PC-9 (cell line): ENCODE measurements at regions not wholly inside any gene's neighbourhood (a gene's known extent, or its start where the extent isn't known, plus 50 kb on each side); places are given as distances from the start of the nearest gene placed in this dataset.

Source experiments
- BruUV-seq: library from RNA; stranded (reverse); fragments of 400-500 nt; replicated peaks from 2 replicates; lab custom pipeline; 2021; lab: Mats Ljungman, UMichigan
- CTCF ChIA-PET: fragments of 300-600 bp; sonication (Branson Sonifier 250); formaldehyde crosslinking; loops from one replicate; lab custom pipeline; 2022; ENCODE audit warnings: antibody characterized with exemption; lab: Charles Lee
- POLR2A ChIA-PET: fragments of 300-600 bp; sonication (Branson Sonifier 250); formaldehyde crosslinking; loops from one replicate; lab custom pipeline; 2022; ENCODE audit warnings: antibody characterized with exemption; ENCODE audit not compliant: unreplicated experiment; lab: Charles Lee
- DNase-seq, 2 experiments: peaks; one replicate each; pipeline versions ENCODE4 v3.0.0 to v3.0.0-alpha.2; 2015 to 2022; ENCODE audit warnings: mixed read lengths in 1 of 2
- H2AFZ ChIP-seq: fragments of 200-600 bp; sonication (generic); 2 replicates; pipeline ENCODE4 v1.8.1; 2017; ENCODE audit warnings: antibody characterized with exemption
- H3F3A ChIP-seq: fragments of 200-600 bp; sonication (generic); 2 replicates; pipeline ENCODE4 v1.8.1; 2017; ENCODE audit warnings: antibody characterized with exemption, mild to moderate bottlenecking, low read depth; ENCODE audit not compliant: insufficient read depth
- H3K27ac ChIP-seq: fragments of 200-600 bp; sonication (generic); 2 replicates; pipeline ENCODE4 v1.6.1; 2016; ENCODE audit warnings: mixed run types
- H3K27me3 ChIP-seq: fragments of 200-600 bp; sonication (generic); 2 replicates; pipeline ENCODE4 v1.6.1; 2016; ENCODE audit warnings: low read depth, mixed run types; ENCODE audit not compliant: insufficient read depth
- H3K36me3 ChIP-seq: fragments of 200-600 bp; sonication (generic); 2 replicates; pipeline ENCODE4 v1.6.1; 2016; ENCODE audit warnings: low read depth, mixed run types
- H3K4me1 ChIP-seq: fragments of 200-600 bp; sonication (generic); replicated peaks from 2 replicates; pipeline ENCODE4 v1.6.1; 2016; ENCODE audit warnings: mixed run types; ENCODE audit not compliant: insufficient read depth
- H3K4me2 ChIP-seq: fragments of 200-600 bp; sonication (generic); 2 replicates; pipeline ENCODE4 v1.6.1; 2017; ENCODE audit warnings: mixed run types
- H3K4me3 ChIP-seq: fragments of 200-600 bp; sonication (generic); 2 replicates; pipeline ENCODE4 v1.6.1; 2016; ENCODE audit warnings: mixed run types
- H3K79me2 ChIP-seq: fragments of 200-600 bp; sonication (generic); 2 replicates; pipeline ENCODE4 v1.6.1; 2017; ENCODE audit warnings: low read depth, mixed run types
- H3K9me2 ChIP-seq: fragments of 200-600 bp; sonication (generic); 2 replicates; pipeline ENCODE4 v1.8.1; 2017; ENCODE audit warnings: mild to moderate bottlenecking; ENCODE audit not compliant: insufficient read depth
- H3K9me3 ChIP-seq: fragments of 200-600 bp; sonication (generic); 2 replicates; pipeline ENCODE4 v1.8.1; 2016; ENCODE audit warnings: low read depth; ENCODE audit not compliant: insufficient read depth
- H4K20me1 ChIP-seq: fragments of 200-600 bp; sonication (generic); 2 replicates; pipeline ENCODE4 v1.8.1; 2017; ENCODE audit not compliant: insufficient read depth
- CTCF ChIP-seq: fragments of 200-600 bp; sonication (generic); conservative IDR thresholded peaks from 2 replicates; pipeline ENCODE4 v1.6.1; 2017; ENCODE audit warnings: mixed run types, antibody characterized with exemption, mild to moderate bottlenecking, moderate library complexity
- EZH2 ChIP-seq: fragments of 200-600 bp; sonication (generic); IDR thresholded peaks from 2 replicates; pipeline ENCODE4 v1.8.0; 2017; ENCODE audit warnings: antibody characterized with exemption, low read depth
- intact Hi-C: fragments of 100-400 bp; cut with micrococcal nuclease; formaldehyde crosslinking; loops from one replicate; pipeline ENCODE4 v1.10.0; 2022; ENCODE audit not compliant: unreplicated experiment

GRCh38 chr5:120293796-120294195 is 170.3 kb upstream of the PRR16 start:
- CTCF ChIA-PET = no interaction called here
- TF ChIP-seq EZH2 (no peak), CTCF (no peak)
- Histone ChIP-seq H3F3A (no peaks in the 10 kb centered on the region), H3K27me3 (no peaks in the 10 kb centered on the region), H3K27ac (no peak overlapping the region), H3K4me3 (no peak overlapping the region), H3K4me2 (no peak overlapping the region), H3K79me2 (no peaks in the 10 kb centered on the region), H3K9me3 (no peaks in the 10 kb centered on the region), H3K4me1 (no peaks in the 10 kb centered on the region), H4K20me1 (no peaks in the 10 kb centered on the region), H2AFZ (no peak overlapping the region), H3K9me2 (0 out of 2 replicates have a peak, but pooled peaks cover 6% of the 10 kb centered on the region), H3K36me3 (no peaks in the 10 kb centered on the region)
- POLR2A ChIA-PET = no interaction called here
- intact Hi-C loops = no loop called here
- no TSS peak for BruUV-seq
- DNase-seq = no peak

GRCh38 chr5:120297616-120298015 is 166.5 kb upstream of the PRR16 start:
- H4K20me1 ChIP-seq = no peaks in the 10 kb centered on the region
- ChIA-PET POLR2A (no interaction called here), CTCF (no interaction called here)
- H2AFZ ChIP-seq = no peak overlapping the region
- no peaks in the 10 kb centered on the region for H3F3A ChIP-seq
- 0 out of 2 replicates have a peak, but pooled peaks cover 6% of the 10 kb centered on the region for H3K9me2 ChIP-seq
- no peaks in the 10 kb centered on the region for H3K9me3 ChIP-seq
- no peak for TF ChIP-seq EZH2
- no peak for TF ChIP-seq CTCF
- no peaks in the 10 kb centered on the region for H3K4me1 ChIP-seq
- H3K27ac ChIP-seq = no peak overlapping the region
- H3K36me3 ChIP-seq = no peaks in the 10 kb centered on the region
- BruUV-seq = no TSS peak
- H3K4me2 ChIP-seq = no peak overlapping the region
- no peaks in the 10 kb centered on the region for H3K27me3 ChIP-seq
- H3K4me3 ChIP-seq = no peak overlapping the region
- intact Hi-C loops = no loop called here
- no peak for DNase-seq
- no peaks in the 10 kb centered on the region for H3K79me2 ChIP-seq

DNA sequence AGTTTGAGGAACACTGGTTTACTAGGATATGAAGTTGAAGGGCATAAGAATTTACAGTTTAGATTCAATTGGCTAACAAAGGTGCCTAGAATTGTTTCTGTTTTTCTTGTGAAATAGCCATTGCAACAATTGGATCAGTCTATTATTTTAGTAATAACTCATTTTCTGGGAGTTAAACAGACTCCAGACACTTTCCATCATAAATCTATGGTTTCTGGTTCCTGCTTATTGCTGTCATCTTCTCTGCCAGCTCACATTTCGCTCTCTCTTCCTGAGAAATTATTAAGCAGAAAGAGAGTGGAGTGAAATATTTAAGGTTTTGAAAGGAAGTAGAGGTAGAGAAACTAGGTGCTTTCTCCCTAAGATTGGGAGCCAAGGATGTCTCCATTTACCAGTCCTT is 165.1 kb upstream of the PRR16 start:
- Histone ChIP-seq H3K4me3 (no peak overlapping the region), H3K27ac (no peak overlapping the region), H3K79me2 (no peaks in the 10 kb centered on the region), H3K4me1 (no peaks in the 10 kb centered on the region), H3K27me3 (no peaks in the 10 kb centered on the region), H3F3A (no peaks in the 10 kb centered on the region), H2AFZ (no peak overlapping the region), H4K20me1 (no peaks in the 10 kb centered on the region), H3K9me3 (no peaks in the 10 kb centered on the region), H3K4me2 (no peak overlapping the region), H3K9me2 (0 out of 2 replicates have a peak, but pooled peaks cover 6% of the 10 kb centered on the region), H3K36me3 (no peaks in the 10 kb centered on the region)
- BruUV-seq = no TSS peak
- TF ChIP-seq CTCF (no peak), EZH2 (no peak)
- no peak for DNase-seq
- ChIA-PET CTCF (no interaction called here), POLR2A (no interaction called here)
- intact Hi-C loops = no loop called here
